Neural cell (in vitro differentiated cells): ENCODE measurements at regions not wholly inside any gene's neighbourhood (a gene's known extent, or its start where the extent isn't known, plus 50 kb on each side); places are given as distances from the start of the nearest gene placed in this dataset.

Experiments used
- H2AFZ ChIP-seq: fragments of 200-600, 300-800 bp; sonication (generic), shearing (Covaris generic); 2 replicates; pipeline ENCODE4 v1.6.0; 2014; ENCODE audit warnings: low read depth, mild to moderate bottlenecking, antibody characterized with exemption, low read length, moderate library complexity
- H3F3A ChIP-seq: fragments of 200-600 bp; shearing (Covaris generic); 2 replicates; pipeline ENCODE4 v1.6.1; 2016; ENCODE audit warnings: mild to moderate bottlenecking, moderate library complexity, mixed read lengths, antibody characterized with exemption, low read length; ENCODE audit not compliant: insufficient read depth, poor library complexity, severe bottlenecking
- H3K27ac ChIP-seq: fragments of 200-600, 300-800 bp; sonication (generic), shearing (Covaris generic); 2 replicates; pipeline ENCODE4 v1.5.1; 2014; ENCODE audit warnings: mild to moderate bottlenecking, low read length, moderate library complexity
- H3K27me3 ChIP-seq: fragments of 300-800, 200-600 bp; sonication (generic), shearing (Covaris generic); 2 replicates; pipeline ENCODE4 v1.6.0; 2014; ENCODE audit warnings: mild to moderate bottlenecking, low read depth, low read length, moderate library complexity; ENCODE audit not compliant: insufficient read depth
- H3K36me3 ChIP-seq: fragments of 300-800, 200-600 bp; sonication (generic), shearing (Covaris generic); 2 replicates; pipeline ENCODE4 v1.5.1; 2014; ENCODE audit warnings: mild to moderate bottlenecking, antibody characterized with exemption, low read length, moderate library complexity; ENCODE audit not compliant: insufficient read depth
- H3K4me2 ChIP-seq: fragments of 300-800, 200-600 bp; sonication (generic), shearing (Covaris generic); 2 replicates; pipeline ENCODE4 v1.6.0; 2014; ENCODE audit warnings: mild to moderate bottlenecking, low read length
- H3K4me3 ChIP-seq: fragments of 300-800, 200-600 bp; sonication (generic), shearing (Covaris generic); 2 replicates; pipeline ENCODE4 v1.5.1; 2014; ENCODE audit warnings: mild to moderate bottlenecking, low read length, moderate library complexity
- H3K79me2 ChIP-seq: fragments of 200-600 bp; shearing (Covaris generic); replicated peaks from 2 replicates; pipeline ENCODE4 v1.6.0; 2014; ENCODE audit warnings: mild to moderate bottlenecking, low read length, moderate library complexity; ENCODE audit not compliant: insufficient read depth
- H3K9ac ChIP-seq: fragments of 300-800, 200-600 bp; sonication (generic), shearing (Covaris generic); 2 replicates; pipeline ENCODE4 v1.6.1; 2016; ENCODE audit warnings: mild to moderate bottlenecking, low read length, mixed read lengths
- H3K9me2 ChIP-seq: fragments of 200-600 bp; shearing (Covaris generic); 2 replicates; pipeline ENCODE4 v1.6.1; 2016; ENCODE audit warnings: mild to moderate bottlenecking, low read length, mixed read lengths; ENCODE audit not compliant: insufficient read depth
- H3K9me3 ChIP-seq: fragments of 200-600, 300-800 bp; sonication (generic), shearing (Covaris generic); 2 replicates; pipeline ENCODE4 v1.6.1; 2016; ENCODE audit warnings: mild to moderate bottlenecking, mixed run types, low read length, moderate library complexity, mixed read lengths
- H4K20me1 ChIP-seq: fragments of 200-600 bp; shearing (Covaris generic); 2 replicates; pipeline ENCODE4 v1.6.1; 2016; ENCODE audit warnings: mild to moderate bottlenecking, mixed run types; ENCODE audit not compliant: insufficient read depth
- CTCF ChIP-seq: fragments of 450-650 bp; IDR thresholded peaks from 2 replicates; pipeline ENCODE4 v1.5.1; 2014; ENCODE audit warnings: antibody characterized with exemption, mild to moderate bottlenecking, moderate library complexity; ENCODE audit not compliant: poor library complexity, severe bottlenecking
- EP300 ChIP-seq: fragments of 450-650 bp; conservative IDR thresholded peaks from 2 replicates; pipeline ENCODE4 v1.6.1; 2014; ENCODE audit warnings: antibody characterized with exemption, mild to moderate bottlenecking, moderate library complexity; ENCODE audit not compliant: poor library complexity, severe bottlenecking
- EZH2 ChIP-seq: fragments of 200-600, 300-800 bp; shearing (Covaris generic), sonication (generic); IDR thresholded peaks from 2 replicates; pipeline ENCODE4 v1.6.1; 2014; ENCODE audit warnings: antibody characterized with exemption, low read length, borderline replicate concordance, mild to moderate bottlenecking; ENCODE audit not compliant: insufficient read depth, poor library complexity, severe bottlenecking
- MXI1 ChIP-seq: fragments of 450-650 bp; conservative IDR thresholded peaks from 2 replicates; pipeline ENCODE4 v1.6.1; 2014; ENCODE audit warnings: antibody characterized with exemption, mild to moderate bottlenecking; ENCODE audit not compliant: poor library complexity, severe bottlenecking
- POLR2AphosphoS5 ChIP-seq: IDR thresholded peaks from 2 replicates; pipeline ENCODE4 v1.6.1; 2012
- RAD21 ChIP-seq: fragments of 450-650 bp; conservative IDR thresholded peaks from 2 replicates; pipeline ENCODE4 v1.6.1; 2014; ENCODE audit warnings: antibody characterized with exemption, mild to moderate bottlenecking, moderate library complexity
- REST ChIP-seq: IDR thresholded peaks from 2 replicates; pipeline ENCODE4 v1.6.1; 2012; ENCODE audit warnings: borderline replicate concordance
- SMC3 ChIP-seq: fragments of 450-650 bp; conservative IDR thresholded peaks from 2 replicates; pipeline ENCODE4 v1.6.1; 2014; ENCODE audit warnings: antibody characterized with exemption, mild to moderate bottlenecking, moderate library complexity; ENCODE audit not compliant: poor library complexity
- TAF1 ChIP-seq: IDR thresholded peaks from 2 replicates; pipeline ENCODE4 v1.6.1; 2012; ENCODE audit warnings: low read depth

- H3K27ac ChIP-seq = no peak overlapping the region
Observed at GRCh38 chr13:109440320-109440719, 346.1 kb downstream of the IRS2 start.

GRCh38 chr13:109439813-109440212 lies 346.6 kb downstream of the IRS2 start:
- no peaks in the 10 kb centered on the region for H3K9me3 ChIP-seq

More at GRCh38 chr13:109440320-109440719, 346.1 kb downstream of the IRS2 start:
- H3K79me2 ChIP-seq = no peaks in the 10 kb centered on the region
- H4K20me1 ChIP-seq = no peaks in the 10 kb centered on the region
- no peak overlapping the region for H3K4me3 ChIP-seq
- no peaks in the 10 kb centered on the region for H3K9me3 ChIP-seq
- no peaks in the 10 kb centered on the region for H3K36me3 ChIP-seq
- TF ChIP-seq EP300 (no peak), POLR2AphosphoS5 (no peak), MXI1 (no peak), SMC3 (no peak), TAF1 (no peak), EZH2 (no peak), REST (no peak)
- no peak overlapping the region for H2AFZ ChIP-seq
- H3K9ac ChIP-seq = no peak overlapping the region
- no peaks in the 10 kb centered on the region for H3K9me2 ChIP-seq
- H3K27me3 ChIP-seq = no peaks in the 10 kb centered on the region
- H3K4me2 ChIP-seq = no peak overlapping the region
- no peaks in the 10 kb centered on the region for H3F3A ChIP-seq

More at GRCh38 chr13:109439813-109440212, 346.6 kb downstream of the IRS2 start:
- no peak overlapping the region for H3K9ac ChIP-seq
- H3K27ac ChIP-seq = no peak overlapping the region
- H3F3A ChIP-seq = no peaks in the 10 kb centered on the region
- no peaks in the 10 kb centered on the region for H3K36me3 ChIP-seq
- H4K20me1 ChIP-seq = no peaks in the 10 kb centered on the region
- no peak overlapping the region for H2AFZ ChIP-seq
- H3K27me3 ChIP-seq = no peaks in the 10 kb centered on the region
- H3K79me2 ChIP-seq = no peaks in the 10 kb centered on the region
- H3K4me2 ChIP-seq = no peak overlapping the region
- H3K4me3 ChIP-seq = no peak overlapping the region
- TF ChIP-seq CTCF = no peak
- TF ChIP-seq TAF1 = no peak
- no peak for TF ChIP-seq EP300
- TF ChIP-seq SMC3 = no peak
- no peak for TF ChIP-seq RAD21
- no peak for TF ChIP-seq REST
- H3K9me2 ChIP-seq = no peaks in the 10 kb centered on the region
